ENCODE measurements at regions not wholly inside any gene's neighbourhood (a gene's known extent, or its start where the extent isn't known, plus 50 kb on each side); places are given as distances from the start of the nearest gene placed in this dataset.
"Not testable (repeated sequence)": the region's sequence is repeated elsewhere in the genome, so short reads cannot be mapped to it uniquely, and the experiment has no call there.

DNA sequence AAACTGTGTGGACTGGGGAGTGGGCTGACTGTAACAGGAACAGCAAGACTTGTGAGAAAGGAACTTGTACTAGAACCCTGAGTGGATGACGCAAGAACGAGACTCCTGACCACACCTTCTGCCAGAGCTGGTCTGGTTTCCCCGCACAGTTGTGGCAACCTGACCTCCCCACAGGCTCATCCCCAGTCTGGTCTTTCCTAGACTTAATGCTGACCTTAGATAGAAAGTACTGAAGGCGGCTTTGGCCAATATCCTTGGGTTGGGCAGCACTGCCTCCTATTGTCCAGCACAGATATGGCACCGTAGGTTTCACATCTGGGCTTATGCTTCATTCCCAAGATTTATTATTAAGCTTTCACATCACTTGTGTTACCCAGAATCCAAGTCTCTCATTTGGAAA, 137.8 kb upstream of the FRG1 start:
- WGBS, 2 donors = 74 to 77% methylated on average over 5 of the region's 5 CpGs
- intact Hi-C loops (cut with DNase I; ENCODE audit: low total_unique reads) = no loop called here
- no peak overlapping the region for H3K4me3 ChIP-seq (ENCODE audit: low read depth, poor library complexity, severe bottlenecking)

DNA sequence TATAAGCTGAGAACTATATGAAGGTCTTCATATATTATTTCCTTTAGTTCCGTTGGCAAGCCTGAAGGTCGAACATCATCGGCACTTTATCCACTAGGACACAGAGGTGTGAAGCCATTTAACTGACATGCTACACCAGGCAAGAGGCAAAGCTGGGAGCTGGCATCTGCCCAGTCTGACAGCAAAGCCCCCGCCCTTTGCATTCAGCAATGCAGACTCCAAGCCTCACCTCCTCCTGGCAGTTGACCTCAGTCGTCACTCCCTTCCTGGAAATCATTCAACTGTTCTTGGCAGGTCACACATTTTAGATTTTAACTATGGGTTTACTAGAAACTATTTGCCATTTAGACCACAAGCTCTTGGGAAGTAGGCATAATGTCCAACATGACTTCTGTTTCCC, 135.8 kb upstream of the FRG1 start:
- 61 to 68% methylated on average over 5 of the region's 5 CpGs for WGBS, 2 donors
- no peak overlapping the region for H3K4me3 ChIP-seq (ENCODE audit: low read depth, poor library complexity, severe bottlenecking)
- no peak for TF ChIP-seq POLR2A (IDR thresholded peaks at IDR 0.05)
- TF ChIP-seq, protein P1, sequence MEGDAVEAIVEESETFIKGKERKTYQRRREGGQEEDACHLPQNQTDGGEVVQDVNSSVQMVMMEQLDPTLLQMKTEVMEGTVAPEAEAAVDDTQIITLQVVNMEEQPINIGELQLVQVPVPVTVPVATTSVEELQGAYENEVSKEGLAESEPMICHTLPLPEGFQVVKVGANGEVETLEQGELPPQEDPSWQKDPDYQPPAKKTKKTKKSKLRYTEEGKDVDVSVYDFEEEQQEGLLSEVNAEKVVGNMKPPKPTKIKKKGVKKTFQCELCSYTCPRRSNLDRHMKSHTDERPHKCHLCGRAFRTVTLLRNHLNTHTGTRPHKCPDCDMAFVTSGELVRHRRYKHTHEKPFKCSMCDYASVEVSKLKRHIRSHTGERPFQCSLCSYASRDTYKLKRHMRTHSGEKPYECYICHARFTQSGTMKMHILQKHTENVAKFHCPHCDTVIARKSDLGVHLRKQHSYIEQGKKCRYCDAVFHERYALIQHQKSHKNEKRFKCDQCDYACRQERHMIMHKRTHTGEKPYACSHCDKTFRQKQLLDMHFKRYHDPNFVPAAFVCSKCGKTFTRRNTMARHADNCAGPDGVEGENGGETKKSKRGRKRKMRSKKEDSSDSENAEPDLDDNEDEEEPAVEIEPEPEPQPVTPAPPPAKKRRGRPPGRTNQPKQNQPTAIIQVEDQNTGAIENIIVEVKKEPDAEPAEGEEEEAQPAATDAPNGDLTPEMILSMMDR (IDR thresholded peaks at IDR 0.05) = no peak
- DNase-seq (ENCODE audit: low spot score in 2 of 2) = no peak
- intact Hi-C loops (cut with DNase I; ENCODE audit: low total_unique reads) = no loop called here

More for the DNA sequence above, 137.8 kb upstream of the FRG1 start:
- DNase-seq (ENCODE audit: low spot score in 2 of 2) = no peak
- TF ChIP-seq, protein P1 (IDR thresholded peaks at IDR 0.05) = no peak
- TF ChIP-seq POLR2A (IDR thresholded peaks at IDR 0.05) = no peak

DNA sequence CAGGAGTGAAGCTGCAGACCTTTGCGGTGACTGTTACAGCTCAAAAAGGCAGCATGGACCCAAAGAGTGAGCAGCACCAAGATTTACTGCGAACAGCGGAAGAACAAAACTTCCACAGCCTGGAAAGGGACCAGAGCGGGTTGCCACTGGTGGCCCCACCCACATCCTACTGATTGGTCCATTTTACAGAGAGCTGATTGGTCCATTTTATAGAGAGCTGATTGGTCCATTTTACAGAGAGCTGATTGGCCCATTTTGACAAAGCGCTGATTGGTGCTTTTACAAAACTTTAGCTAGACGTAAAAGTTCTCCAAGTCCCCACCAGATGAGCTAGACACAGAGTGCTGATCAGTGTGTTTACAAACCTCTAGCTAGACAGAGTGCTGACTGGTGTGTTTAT, 134.2 kb upstream of the FRG1 start:
- WGBS, 2 donors = 80 to 83% methylated on average over 6 of the region's 6 CpGs
- intact Hi-C loops (cut with DNase I; ENCODE audit: low total_unique reads) = no loop called here
- H3K4me3 ChIP-seq (ENCODE audit: low read depth, poor library complexity, severe bottlenecking) = no peak overlapping the region
- TF ChIP-seq, protein P1 (IDR thresholded peaks at IDR 0.05) = no peak
- TF ChIP-seq POLR2A (IDR thresholded peaks at IDR 0.05) = no peak
- DNase-seq (ENCODE audit: low spot score in 2 of 2) = no peak

DNA sequence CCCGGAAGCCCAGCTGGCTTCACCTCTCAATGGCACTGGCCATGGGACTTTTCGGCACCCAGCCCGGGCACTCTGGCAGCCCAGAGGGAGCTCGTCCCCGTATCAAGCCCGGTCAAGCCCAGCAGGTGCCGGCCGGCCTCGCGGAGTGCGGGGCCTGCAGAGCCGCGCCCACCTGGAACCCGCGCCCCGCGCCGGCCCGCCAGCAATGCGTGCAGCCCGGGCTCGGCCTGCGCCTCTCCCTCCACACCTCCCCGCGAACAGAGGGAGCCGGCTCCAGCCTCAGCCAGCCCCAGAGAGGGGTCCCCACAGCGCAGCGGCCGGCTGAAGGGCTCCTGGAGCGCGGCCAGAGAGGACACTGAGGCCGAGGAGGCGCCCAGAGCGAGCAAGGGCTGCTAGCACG, 133.6 kb upstream of the FRG1 start:
- DNase-seq (ENCODE audit: low spot score in 2 of 2) = no peak
- intact Hi-C loops (cut with DNase I; ENCODE audit: low total_unique reads) = no loop called here
- WGBS, 2 donors = 88 to 93% methylated on average over 33 to 35 of the region's 35 CpGs
- no peak overlapping the region for H3K4me3 ChIP-seq (ENCODE audit: low read depth, poor library complexity, severe bottlenecking)
- no peak for TF ChIP-seq POLR2A (IDR thresholded peaks at IDR 0.05)
- TF ChIP-seq, protein P1 (IDR thresholded peaks at IDR 0.05) = no peak

DNA sequence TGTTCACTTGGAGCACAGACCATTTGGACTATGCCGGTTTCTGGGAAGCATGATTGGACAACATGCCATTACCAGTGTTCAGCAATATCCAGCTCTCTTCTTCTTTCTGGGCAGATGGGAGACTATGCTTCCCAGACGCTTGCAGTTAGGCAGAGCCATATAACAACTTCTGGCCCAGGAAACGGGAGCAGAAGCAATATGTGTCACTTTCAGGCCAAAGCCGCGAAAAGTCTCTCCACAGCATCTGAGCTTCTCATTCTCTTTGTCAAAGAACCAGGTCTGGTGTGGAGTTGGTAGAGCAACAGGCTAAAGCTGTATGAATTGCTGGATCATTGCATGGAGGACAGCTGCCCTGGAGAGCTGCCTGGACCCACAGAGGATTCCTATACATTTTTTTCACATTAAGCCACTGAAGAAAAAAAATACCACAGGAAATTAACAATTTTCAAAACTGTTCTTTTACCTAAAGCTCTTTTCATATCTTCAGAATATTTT, 131.4 kb upstream of the FRG1 start:
- H3K4me3 ChIP-seq (ENCODE audit: low read depth, poor library complexity, severe bottlenecking) = no peak overlapping the region
- TF ChIP-seq, protein P1 (IDR thresholded peaks at IDR 0.05) = no peak
- TF ChIP-seq POLR2A (IDR thresholded peaks at IDR 0.05) = no peak
- DNase-seq (ENCODE audit: low spot score in 2 of 2) = no peak
- intact Hi-C loops (cut with DNase I; ENCODE audit: low total_unique reads) = no loop called here
- 77 to 82% methylated on average over 5 of the region's 5 CpGs for WGBS, 2 donors

DNA sequence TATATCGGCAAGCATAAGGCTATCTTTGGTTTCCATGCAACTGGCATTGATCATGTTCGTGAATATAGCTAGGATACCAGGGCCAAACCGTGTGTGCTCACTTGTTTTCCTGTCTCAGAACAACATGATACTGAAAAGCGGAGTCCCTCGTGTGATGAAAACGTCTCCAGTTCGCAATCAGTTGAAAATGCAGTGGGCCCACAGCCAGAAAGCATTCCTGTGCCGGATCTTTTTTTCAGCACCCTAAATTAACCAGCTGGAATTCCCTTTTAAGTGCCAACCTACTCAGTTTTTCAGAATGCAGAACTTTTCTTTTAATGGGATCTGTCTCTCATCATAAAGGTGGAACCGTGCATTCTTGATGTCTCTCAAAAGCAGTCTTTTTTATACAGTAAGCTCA, 130.8 kb upstream of the FRG1 start:
- TF ChIP-seq POLR2A (IDR thresholded peaks at IDR 0.05) = no peak
- TF ChIP-seq, protein P1 (IDR thresholded peaks at IDR 0.05) = no peak
- DNase-seq (ENCODE audit: low spot score in 2 of 2) = no peak
- WGBS, 2 donors = 61 to 79% methylated on average over 9 of the region's 9 CpGs
- intact Hi-C loops (cut with DNase I; ENCODE audit: low total_unique reads) = no loop called here
- no peak overlapping the region for H3K4me3 ChIP-seq (ENCODE audit: low read depth, poor library complexity, severe bottlenecking)

DNA sequence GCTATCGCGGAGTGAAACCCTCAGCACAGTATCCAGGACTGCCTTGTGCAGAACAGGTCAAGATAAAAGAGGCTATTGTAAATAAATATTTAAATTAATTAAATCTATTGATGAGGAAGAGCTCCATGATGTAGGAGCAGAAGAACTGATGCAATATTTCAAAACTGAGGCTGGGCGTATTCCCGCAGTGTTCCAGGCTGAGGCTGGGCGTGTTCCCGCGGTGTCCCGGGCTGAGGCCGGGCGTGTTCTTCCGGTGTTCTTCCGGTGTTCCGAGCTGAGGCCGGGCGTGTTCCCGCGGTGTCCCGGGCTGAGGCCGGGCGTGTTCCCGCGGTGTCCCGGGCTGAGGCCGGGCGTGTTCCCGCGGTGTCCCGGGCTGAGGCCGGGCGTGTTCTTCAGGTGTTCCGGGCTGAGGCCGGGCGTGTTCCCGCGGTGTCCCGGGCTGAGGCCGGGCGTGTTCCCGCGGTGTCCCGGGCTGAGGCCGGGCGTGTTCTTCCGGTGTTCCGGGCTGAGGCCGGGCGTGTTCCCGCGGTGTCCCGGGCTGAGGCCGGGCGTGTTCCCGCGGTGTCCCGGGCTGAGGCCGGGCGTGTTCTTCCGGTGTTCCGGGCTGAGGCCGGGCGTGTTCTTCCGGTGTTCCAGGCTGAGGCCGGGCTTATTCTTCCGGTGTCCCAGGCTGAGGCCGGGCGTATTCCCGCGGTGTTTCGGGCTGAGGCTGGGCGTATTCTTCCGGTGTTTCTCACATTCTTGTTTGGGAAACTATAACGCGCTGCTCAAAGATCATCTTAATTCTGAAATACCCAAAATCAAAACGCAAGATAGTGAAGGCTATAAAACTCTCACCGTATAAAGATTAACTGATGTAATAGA, 130.1 kb upstream of the FRG1 start:
- intact Hi-C loops (cut with DNase I; ENCODE audit: low total_unique reads); DNase-seq (ENCODE audit: low spot score in 2 of 2); H3K4me3 ChIP-seq (ENCODE audit: low read depth, poor library complexity, severe bottlenecking): not testable (repeated sequence)
- 50 to 58% methylated on average over 36 to 53 of the region's 75 CpGs for WGBS, 2 donors

All from lower leg skin (tissue), 4 donors.